ENCODE measurements at regions not wholly inside any gene's neighbourhood (a gene's known extent, or its start where the extent isn't known, plus 50 kb on each side); places are given as distances from the start of the nearest gene placed in this dataset.

- Mint-ChIP-seq H3K27me3 (no peaks in the 10 kb centered on the region), H3K4me3 (no peak overlapping the region), H3K27ac (no peak overlapping the region), H3K9me3 (peaks cover 8% of the 10 kb centered on the region), H3K4me1 (no peaks in the 10 kb centered on the region), H3K36me3 (no peaks in the 10 kb centered on the region)
- ATAC-seq: no peak
Observed at GRCh38 chr5:167336161-167336560, 955.3 kb upstream of the WWC1 start.

DNA sequence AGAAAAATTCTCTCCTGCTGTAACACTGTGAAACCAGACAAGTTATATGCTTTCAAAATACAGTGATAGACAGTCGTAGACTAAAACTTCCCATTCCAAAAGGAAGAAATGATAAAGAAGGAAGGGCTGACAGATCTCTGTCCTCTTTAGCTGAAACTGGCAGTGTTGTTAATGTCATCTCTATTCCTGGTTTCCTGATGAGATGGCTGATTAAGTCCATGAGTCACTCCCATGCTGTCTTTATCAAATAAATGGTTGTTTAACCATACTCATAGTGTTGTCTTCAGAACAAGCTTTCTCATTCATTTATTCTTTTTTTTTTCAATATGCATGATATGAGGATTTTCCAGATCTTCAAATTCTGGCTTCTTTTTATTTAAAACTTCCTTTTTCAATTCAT lies 952.2 kb upstream of the WWC1 start:
- H3K9me3 Mint-ChIP-seq: peaks cover 8% of the 10 kb centered on the region
- no peak for ATAC-seq
- H3K27ac Mint-ChIP-seq: no peak overlapping the region
- no peak overlapping the region for H3K4me3 Mint-ChIP-seq
- H3K36me3 Mint-ChIP-seq: no peaks in the 10 kb centered on the region
- no peaks in the 10 kb centered on the region for H3K4me1 Mint-ChIP-seq
- H3K27me3 Mint-ChIP-seq: no peaks in the 10 kb centered on the region

GRCh38 chr5:167346461-167346860 lies 945.0 kb upstream of the WWC1 start:
- H3K9me3 Mint-ChIP-seq: no peaks in the 10 kb centered on the region
- H3K36me3 Mint-ChIP-seq: no peaks in the 10 kb centered on the region
- H3K4me3 Mint-ChIP-seq: no peak overlapping the region
- no peak for ATAC-seq
- no peaks in the 10 kb centered on the region for H3K4me1 Mint-ChIP-seq
- H3K27ac Mint-ChIP-seq: no peak overlapping the region
- H3K27me3 Mint-ChIP-seq: no peaks in the 10 kb centered on the region

GRCh38 chr5:167348251-167348926 lies 943.1 kb upstream of the WWC1 start:
- no peak overlapping the region for H3K4me3 Mint-ChIP-seq
- H3K36me3 Mint-ChIP-seq: no peaks in the 10 kb centered on the region
- no peaks in the 10 kb centered on the region for H3K4me1 Mint-ChIP-seq
- H3K27ac Mint-ChIP-seq: no peak overlapping the region
- no peaks in the 10 kb centered on the region for H3K27me3 Mint-ChIP-seq
- ATAC-seq: no peak
- H3K9me3 Mint-ChIP-seq: no peaks in the 10 kb centered on the region

GRCh38 chr5:167348980-167349379 lies 942.5 kb upstream of the WWC1 start:
- no peak for ATAC-seq
- Mint-ChIP-seq H3K4me3 (no peak overlapping the region), H3K27me3 (no peaks in the 10 kb centered on the region), H3K4me1 (no peaks in the 10 kb centered on the region), H3K9me3 (no peaks in the 10 kb centered on the region), H3K27ac (no peak overlapping the region), H3K36me3 (no peaks in the 10 kb centered on the region)

- Mint-ChIP-seq H3K27me3 (no peaks in the 10 kb centered on the region), H3K4me1 (no peaks in the 10 kb centered on the region), H3K9me3 (no peaks in the 10 kb centered on the region), H3K27ac (no peak overlapping the region), H3K4me3 (no peak overlapping the region), H3K36me3 (no peaks in the 10 kb centered on the region)
- no peak for ATAC-seq
Observed at GRCh38 chr5:167351316-167351715, 940.1 kb upstream of the WWC1 start.

DNA sequence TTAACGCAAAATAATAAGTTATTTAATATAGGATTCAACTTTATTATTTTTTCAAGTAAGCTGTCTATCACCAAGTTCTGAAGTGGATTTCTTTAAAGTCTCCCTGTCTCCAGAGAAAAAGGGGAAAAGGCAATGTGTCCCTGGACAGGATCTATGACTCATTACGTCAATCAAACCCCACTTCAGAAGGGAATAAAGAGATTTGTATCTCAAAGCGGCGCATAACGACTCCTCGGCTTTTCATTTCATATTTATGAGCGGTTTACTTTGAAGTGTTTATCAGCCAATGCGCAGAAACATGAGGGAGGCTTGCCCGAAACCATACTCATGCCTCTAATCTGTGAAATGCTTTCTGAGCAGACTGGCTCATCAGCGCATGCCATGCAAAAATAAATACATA lies 938.6 kb upstream of the WWC1 start:
- Mint-ChIP-seq H3K36me3 (no peaks in the 10 kb centered on the region), H3K4me3 (no peak overlapping the region)

DNA sequence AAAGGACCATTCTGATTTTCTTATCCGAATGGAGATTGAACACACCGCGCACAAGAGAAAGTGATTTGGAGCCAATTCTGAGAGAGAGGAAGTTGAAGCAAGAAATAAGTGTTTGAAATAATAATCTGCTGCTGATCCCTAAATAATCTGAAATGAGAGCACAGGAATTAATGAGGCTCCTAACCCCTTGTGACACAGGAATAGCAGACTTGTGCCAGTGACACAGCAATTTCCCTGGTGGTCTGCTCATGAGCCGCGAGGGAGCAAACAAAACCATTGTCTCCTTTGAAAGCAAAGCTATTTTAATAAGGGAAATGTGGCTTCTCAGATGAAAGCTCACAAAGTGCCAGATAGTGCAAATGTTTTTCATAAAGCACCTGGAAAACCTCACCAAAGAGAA lies 936.1 kb upstream of the WWC1 start:
- no peak overlapping the region for H3K27ac Mint-ChIP-seq
- no peak overlapping the region for H3K4me3 Mint-ChIP-seq
- no peaks in the 10 kb centered on the region for H3K27me3 Mint-ChIP-seq
- no peaks in the 10 kb centered on the region for H3K36me3 Mint-ChIP-seq
- no peaks in the 10 kb centered on the region for H3K9me3 Mint-ChIP-seq
- no peak for ATAC-seq
- no peaks in the 10 kb centered on the region for H3K4me1 Mint-ChIP-seq

More for the DNA sequence above, 938.6 kb upstream of the WWC1 start:
- Mint-ChIP-seq H3K9me3 (no peaks in the 10 kb centered on the region), H3K27ac (no peak overlapping the region), H3K27me3 (no peaks in the 10 kb centered on the region), H3K4me1 (no peaks in the 10 kb centered on the region)
- ATAC-seq: no peak

GRCh38 chr5:167356374-167356773 lies 935.1 kb upstream of the WWC1 start:
- H3K27me3 Mint-ChIP-seq: no peaks in the 10 kb centered on the region
- H3K4me1 Mint-ChIP-seq: no peaks in the 10 kb centered on the region

GRCh38 chr5:167358868-167359492 lies 932.5 kb upstream of the WWC1 start:
- Mint-ChIP-seq H3K27me3 (no peaks in the 10 kb centered on the region), H3K9me3 (peaks cover 5% of the 10 kb centered on the region), H3K4me3 (no peak overlapping the region), H3K4me1 (no peaks in the 10 kb centered on the region), H3K27ac (no peak overlapping the region), H3K36me3 (no peaks in the 10 kb centered on the region)
- no peak for ATAC-seq

More at GRCh38 chr5:167356374-167356773, 935.1 kb upstream of the WWC1 start:
- H3K36me3 Mint-ChIP-seq: no peaks in the 10 kb centered on the region
- ATAC-seq: no peak
- no peak overlapping the region for H3K4me3 Mint-ChIP-seq
- H3K9me3 Mint-ChIP-seq: no peaks in the 10 kb centered on the region
- H3K27ac Mint-ChIP-seq: no peak overlapping the region

DNA sequence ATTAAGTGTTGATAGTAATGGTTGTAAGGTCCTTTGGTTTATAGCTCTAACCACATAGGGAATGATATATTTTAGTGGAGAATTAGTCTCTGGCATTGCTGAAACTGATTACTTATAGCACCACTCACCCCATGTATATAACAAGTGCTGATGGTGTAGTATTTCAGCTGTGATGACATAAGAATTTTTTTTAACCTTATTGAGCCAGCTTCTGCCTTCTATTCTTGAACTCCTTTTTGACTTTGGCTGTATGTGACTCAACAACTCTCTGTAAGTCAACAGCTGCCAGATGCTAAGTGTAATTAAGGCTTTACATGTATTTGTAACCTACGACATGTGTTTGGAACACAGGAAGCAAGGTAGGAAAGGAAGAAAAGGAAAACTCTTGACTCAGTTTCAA lies 929.6 kb upstream of the WWC1 start:
- no peak overlapping the region for H3K4me3 Mint-ChIP-seq
- no peak overlapping the region for H3K27ac Mint-ChIP-seq
- H3K4me1 Mint-ChIP-seq: no peaks in the 10 kb centered on the region
- H3K36me3 Mint-ChIP-seq: no peaks in the 10 kb centered on the region
- peaks cover 9% of the 10 kb centered on the region for H3K9me3 Mint-ChIP-seq
- ATAC-seq: no peak
- H3K27me3 Mint-ChIP-seq: no peaks in the 10 kb centered on the region

- Mint-ChIP-seq H3K36me3 (no peaks in the 10 kb centered on the region), H3K27ac (no peak overlapping the region), H3K9me3 (peaks cover 9% of the 10 kb centered on the region), H3K27me3 (no peaks in the 10 kb centered on the region), H3K4me1 (no peaks in the 10 kb centered on the region), H3K4me3 (no peak overlapping the region)
- no peak for ATAC-seq
Observed at GRCh38 chr5:167363065-167363464, 928.4 kb upstream of the WWC1 start.

- no peak overlapping the region for H3K4me3 Mint-ChIP-seq
Observed at GRCh38 chr5:167375125-167375524, 916.3 kb upstream of the WWC1 start.

DNA sequence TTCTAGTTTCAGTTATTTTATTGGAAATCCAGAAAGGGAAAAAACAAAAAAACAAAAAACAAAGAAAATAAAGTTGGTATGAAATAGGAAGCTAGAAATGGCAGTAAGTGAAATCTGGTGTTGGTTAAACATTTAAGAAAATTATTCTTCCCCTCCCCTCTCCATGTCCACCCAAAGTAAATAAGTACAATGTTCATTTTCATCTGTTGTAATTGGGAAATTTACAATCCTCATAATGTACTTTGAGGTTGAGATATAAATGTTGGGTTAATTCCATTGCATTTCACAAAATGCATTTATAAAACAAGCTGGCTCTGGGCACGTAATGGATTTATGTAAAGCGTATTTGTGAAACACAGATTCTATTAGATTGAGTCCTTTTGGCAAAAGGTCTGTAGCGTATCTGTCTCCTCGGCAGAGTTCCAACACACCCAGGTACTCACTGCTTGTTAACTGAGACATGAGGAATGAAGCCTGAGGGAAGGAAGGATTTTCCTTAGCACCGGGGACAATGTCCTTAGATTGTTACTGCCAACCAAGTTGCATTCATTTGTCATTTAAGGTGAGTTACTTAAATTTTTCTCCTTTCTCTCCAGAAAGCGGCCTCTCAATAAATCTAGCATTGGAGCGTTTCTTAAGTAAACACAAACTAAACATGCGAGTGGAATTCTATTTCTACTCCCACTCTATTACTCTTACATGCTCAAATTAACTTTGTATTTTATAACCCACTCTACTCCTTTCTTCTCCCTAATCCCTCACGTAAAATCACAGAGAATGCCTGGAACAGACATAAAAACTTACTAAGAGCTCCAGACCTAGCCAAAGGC lies 912.3 kb upstream of the WWC1 start:
- Mint-ChIP-seq H3K36me3 (no peaks in the 10 kb centered on the region), H3K27me3 (no peaks in the 10 kb centered on the region), H3K27ac (no peak overlapping the region), H3K9me3 (peaks cover 7% of the 10 kb centered on the region), H3K4me1 (no peaks in the 10 kb centered on the region), H3K4me3 (no peak overlapping the region)
- no peak for ATAC-seq

More at GRCh38 chr5:167375125-167375524, 916.3 kb upstream of the WWC1 start:
- ATAC-seq: peak; percentile 16
- H3K27me3 Mint-ChIP-seq: no peaks in the 10 kb centered on the region
- H3K9me3 Mint-ChIP-seq: peaks cover 3% of the 10 kb centered on the region
- H3K27ac Mint-ChIP-seq: no peak overlapping the region
- H3K4me1 Mint-ChIP-seq: no peaks in the 10 kb centered on the region
- H3K36me3 Mint-ChIP-seq: no peaks in the 10 kb centered on the region

- H3K27ac Mint-ChIP-seq: no peak overlapping the region
Observed at GRCh38 chr5:167381457-167381856, 910.0 kb upstream of the WWC1 start.

DNA sequence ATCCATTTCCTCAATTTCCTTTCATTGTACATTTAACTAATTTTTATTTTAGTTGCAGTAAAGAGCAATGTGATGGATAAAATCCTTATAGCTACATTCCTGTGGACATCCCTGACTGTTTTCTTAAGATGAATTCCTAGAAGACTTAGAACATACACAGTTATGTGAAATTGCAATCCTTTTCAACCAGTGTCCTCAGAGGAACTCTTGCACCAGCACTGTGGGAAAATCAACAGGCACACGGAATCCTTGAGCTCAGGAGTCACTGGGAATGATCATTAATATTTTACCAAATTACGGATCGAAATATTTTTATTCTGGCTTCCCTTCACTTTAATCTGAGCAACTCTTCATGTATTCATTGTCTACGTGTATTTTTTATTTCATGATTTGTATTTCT lies 901.9 kb upstream of the WWC1 start:
- H3K4me3 Mint-ChIP-seq: no peak overlapping the region
- ATAC-seq: no peak
- peaks cover 15% of the 10 kb centered on the region for H3K9me3 Mint-ChIP-seq

More at GRCh38 chr5:167381457-167381856, 910.0 kb upstream of the WWC1 start:
- ATAC-seq: no peak
- Mint-ChIP-seq H3K36me3 (no peaks in the 10 kb centered on the region), H3K27me3 (no peaks in the 10 kb centered on the region), H3K9me3 (peaks cover 7% of the 10 kb centered on the region), H3K4me1 (no peaks in the 10 kb centered on the region), H3K4me3 (no peak overlapping the region)

More for the DNA sequence above, 901.9 kb upstream of the WWC1 start:
- no peaks in the 10 kb centered on the region for H3K27me3 Mint-ChIP-seq
- no peak overlapping the region for H3K27ac Mint-ChIP-seq
- H3K36me3 Mint-ChIP-seq: no peaks in the 10 kb centered on the region
- no peaks in the 10 kb centered on the region for H3K4me1 Mint-ChIP-seq
